Osteocyte (in vitro differentiated cells): ENCODE measurements at regions not wholly inside any gene's neighbourhood (a gene's known extent, or its start where the extent isn't known, plus 50 kb on each side); places are given as distances from the start of the nearest gene placed in this dataset.
A peak's percentile ranks its signal among the peaks of the same experiment; 100 is the strongest.

ENCODE experiments used
- DNase-seq: peaks from one replicate; pipeline ENCODE4 v3.0.0; 2021; ENCODE audit warnings: mixed read lengths; ENCODE audit not compliant: unreplicated experiment; ENCODE audit errors: extremely low spot score
- H3K27ac Mint-ChIP-seq: one replicate; pipeline ENCODE4 v1.8.0; 2021; ENCODE audit warnings: mild to moderate bottlenecking, mixed read lengths; ENCODE audit not compliant: unreplicated experiment
- H3K27me3 Mint-ChIP-seq: one replicate; pipeline ENCODE4 v1.8.0; 2021; ENCODE audit warnings: mixed read lengths; ENCODE audit not compliant: unreplicated experiment
- H3K36me3 Mint-ChIP-seq: one replicate; pipeline ENCODE4 v1.8.0; 2021; ENCODE audit warnings: mixed read lengths; ENCODE audit not compliant: unreplicated experiment
- H3K4me1 Mint-ChIP-seq: one replicate; pipeline ENCODE4 v1.8.0; 2021; ENCODE audit warnings: mixed read lengths; ENCODE audit not compliant: unreplicated experiment
- H3K4me3 Mint-ChIP-seq: one replicate; pipeline ENCODE4 v1.8.0; 2021; ENCODE audit warnings: mild to moderate bottlenecking, moderate library complexity, mixed read lengths; ENCODE audit not compliant: unreplicated experiment
- H3K9me3 Mint-ChIP-seq: one replicate; pipeline ENCODE4 v1.8.0; 2021; ENCODE audit warnings: mixed read lengths; ENCODE audit not compliant: unreplicated experiment
- TF ChIP-seq, protein P1 (sequence below): fragments of 200-600 bp; sonication (generic); IDR thresholded peaks from 2 replicates; pipeline ENCODE4 v1.5.0; 2021; ENCODE audit warnings: antibody characterized with exemption, mild to moderate bottlenecking, moderate library complexity

DNA sequence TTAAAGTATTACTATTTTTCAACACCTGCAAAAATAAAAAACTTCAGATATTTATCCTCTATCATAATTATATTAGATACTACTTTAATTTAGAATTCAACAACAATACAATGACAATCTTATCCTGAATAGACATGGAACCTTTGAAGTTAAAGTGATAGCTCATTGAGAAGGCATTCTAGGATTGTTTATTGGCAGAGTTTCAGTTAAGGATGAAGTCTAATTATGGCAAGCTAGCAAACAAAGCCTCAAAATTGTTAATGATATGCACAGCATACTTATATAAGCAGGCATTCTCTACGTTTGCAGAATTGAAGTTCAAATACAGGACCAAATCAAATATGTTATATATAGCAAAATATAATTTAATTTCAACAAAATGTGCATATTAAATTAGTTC lies 91.2 kb upstream of the ABI3BP start:
- TF ChIP-seq, protein P1, sequence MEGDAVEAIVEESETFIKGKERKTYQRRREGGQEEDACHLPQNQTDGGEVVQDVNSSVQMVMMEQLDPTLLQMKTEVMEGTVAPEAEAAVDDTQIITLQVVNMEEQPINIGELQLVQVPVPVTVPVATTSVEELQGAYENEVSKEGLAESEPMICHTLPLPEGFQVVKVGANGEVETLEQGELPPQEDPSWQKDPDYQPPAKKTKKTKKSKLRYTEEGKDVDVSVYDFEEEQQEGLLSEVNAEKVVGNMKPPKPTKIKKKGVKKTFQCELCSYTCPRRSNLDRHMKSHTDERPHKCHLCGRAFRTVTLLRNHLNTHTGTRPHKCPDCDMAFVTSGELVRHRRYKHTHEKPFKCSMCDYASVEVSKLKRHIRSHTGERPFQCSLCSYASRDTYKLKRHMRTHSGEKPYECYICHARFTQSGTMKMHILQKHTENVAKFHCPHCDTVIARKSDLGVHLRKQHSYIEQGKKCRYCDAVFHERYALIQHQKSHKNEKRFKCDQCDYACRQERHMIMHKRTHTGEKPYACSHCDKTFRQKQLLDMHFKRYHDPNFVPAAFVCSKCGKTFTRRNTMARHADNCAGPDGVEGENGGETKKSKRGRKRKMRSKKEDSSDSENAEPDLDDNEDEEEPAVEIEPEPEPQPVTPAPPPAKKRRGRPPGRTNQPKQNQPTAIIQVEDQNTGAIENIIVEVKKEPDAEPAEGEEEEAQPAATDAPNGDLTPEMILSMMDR, result no peak
- Mint-ChIP-seq H3K9me3 (no peaks in the 10 kb centered on the region), H3K27ac (no peak overlapping the region), H3K4me3 (no peak overlapping the region), H3K36me3 (no peaks in the 10 kb centered on the region), H3K4me1 (peaks cover 13% of the 10 kb centered on the region), H3K27me3 (no peaks in the 10 kb centered on the region)
- DNase-seq, result no peak

DNA sequence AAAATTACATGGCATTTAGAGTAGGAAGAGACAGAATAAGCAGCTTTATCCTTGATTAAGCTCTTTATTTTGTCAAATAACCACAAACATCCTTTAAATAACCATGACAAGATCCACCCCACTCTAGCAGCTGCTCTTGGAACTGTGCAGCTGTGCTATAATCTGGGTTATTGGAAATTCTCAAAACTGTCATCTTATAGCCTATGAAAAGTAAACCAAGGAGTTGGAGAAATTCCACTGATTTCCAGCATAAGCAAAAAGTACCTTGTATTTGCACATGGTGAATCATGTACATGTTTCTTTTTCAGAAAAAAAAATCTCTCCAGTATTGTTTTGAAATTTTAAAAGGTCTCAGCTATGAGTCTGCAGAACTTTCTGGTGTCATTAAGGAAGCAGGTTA lies 88.8 kb upstream of the ABI3BP start:
- no peaks in the 10 kb centered on the region for H3K27me3 Mint-ChIP-seq
- H3K36me3 Mint-ChIP-seq, result no peaks in the 10 kb centered on the region
- no peak for DNase-seq
- peaks cover 21% of the 10 kb centered on the region for H3K4me1 Mint-ChIP-seq
- no peak overlapping the region for H3K4me3 Mint-ChIP-seq
- H3K9me3 Mint-ChIP-seq, result no peaks in the 10 kb centered on the region
- no peak overlapping the region for H3K27ac Mint-ChIP-seq
- TF ChIP-seq, protein P1, result no peak

DNA sequence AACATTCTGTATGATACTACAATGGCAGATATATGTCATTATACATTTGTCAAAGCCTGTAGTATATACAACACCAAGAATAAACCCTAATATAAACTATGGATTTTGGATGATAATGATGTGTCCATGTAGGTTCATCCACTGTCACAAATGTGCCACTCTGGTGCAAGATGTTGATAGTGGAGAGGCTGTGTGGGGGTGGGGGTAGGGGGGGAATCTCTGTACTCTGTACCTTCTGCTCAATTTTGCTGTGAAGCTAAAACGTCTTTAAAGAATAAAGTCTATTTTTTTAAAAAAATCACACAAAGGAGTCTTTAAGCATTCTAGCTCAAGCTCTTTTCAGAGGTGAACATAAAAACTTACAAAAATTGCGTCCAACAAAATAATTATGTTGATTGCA lies 88.2 kb upstream of the ABI3BP start:
- no peak overlapping the region for H3K4me3 Mint-ChIP-seq
- TF ChIP-seq, protein P1, result no peak
- no peaks in the 10 kb centered on the region for H3K27me3 Mint-ChIP-seq
- DNase-seq, result no peak
- H3K9me3 Mint-ChIP-seq, result no peaks in the 10 kb centered on the region
- peaks cover 21% of the 10 kb centered on the region for H3K4me1 Mint-ChIP-seq
- no peak overlapping the region for H3K27ac Mint-ChIP-seq
- no peaks in the 10 kb centered on the region for H3K36me3 Mint-ChIP-seq

DNA sequence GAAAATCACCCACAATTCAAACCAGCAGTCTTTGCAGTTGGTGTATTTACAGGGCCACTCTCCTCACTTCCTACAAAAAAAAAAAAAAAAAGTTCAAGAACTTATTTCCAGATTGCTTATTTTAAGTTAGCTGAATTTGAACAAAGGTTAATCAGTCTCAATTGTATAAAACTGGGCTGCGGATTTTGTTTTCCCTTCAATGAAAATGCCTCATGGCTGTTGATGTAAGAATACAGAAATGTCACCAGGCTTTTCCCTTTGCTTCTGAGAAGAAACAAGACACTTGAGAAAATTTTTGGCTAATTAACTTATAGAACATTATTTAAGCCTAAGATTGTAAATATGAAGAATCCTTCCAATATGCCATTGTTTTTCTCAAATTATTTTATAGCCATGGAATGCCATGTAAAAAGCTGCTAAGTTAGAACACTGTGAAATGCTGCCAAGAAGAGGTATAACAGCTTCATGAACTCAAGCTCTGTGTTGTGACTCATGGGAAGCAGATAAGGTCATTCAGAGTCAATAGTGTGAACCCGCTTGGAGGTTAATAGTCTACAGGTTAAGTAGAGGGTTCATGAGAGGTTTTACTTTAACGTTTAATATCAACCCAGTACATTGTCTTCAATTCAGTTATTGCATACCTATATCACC lies 84.3 kb upstream of the ABI3BP start:
- H3K9me3 Mint-ChIP-seq, result no peaks in the 10 kb centered on the region
- H3K4me1 Mint-ChIP-seq, result peaks cover 32% of the 10 kb centered on the region
- H3K36me3 Mint-ChIP-seq, result no peaks in the 10 kb centered on the region
- no peaks in the 10 kb centered on the region for H3K27me3 Mint-ChIP-seq
- TF ChIP-seq, protein P1, result no peak
- DNase-seq, result no peak
- no peak overlapping the region for H3K4me3 Mint-ChIP-seq
- H3K27ac Mint-ChIP-seq, result peak overlapping the region; percentile 59

DNA sequence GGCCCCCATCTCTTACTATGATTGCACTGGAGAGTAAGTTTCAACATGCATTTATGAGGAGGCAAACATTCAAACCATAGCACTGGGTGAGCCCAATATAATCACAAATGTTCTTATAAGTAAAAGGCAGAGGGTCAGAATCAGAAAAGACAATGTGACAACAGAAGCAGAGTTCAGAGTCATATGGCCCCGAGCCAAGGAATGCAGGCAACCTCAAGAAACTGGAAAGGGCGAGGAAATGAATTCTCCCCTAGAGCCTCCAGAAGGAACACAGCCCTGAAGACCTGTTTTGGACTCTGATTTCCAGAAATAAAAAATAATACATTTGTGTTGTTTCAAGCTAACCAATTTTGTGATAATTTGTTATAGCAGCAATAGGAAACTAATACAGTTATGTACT lies 81.3 kb upstream of the ABI3BP start:
- H3K9me3 Mint-ChIP-seq, result no peaks in the 10 kb centered on the region
- no peaks in the 10 kb centered on the region for H3K27me3 Mint-ChIP-seq
- no peaks in the 10 kb centered on the region for H3K36me3 Mint-ChIP-seq
- no peak overlapping the region for H3K4me3 Mint-ChIP-seq
- DNase-seq, result no peak
- TF ChIP-seq, protein P1, result no peak
- peaks cover 49% of the 10 kb centered on the region for H3K4me1 Mint-ChIP-seq
- H3K27ac Mint-ChIP-seq, result no peak overlapping the region
